Stimulated activated CD4-positive, alpha-beta T cell treated with anti-CD3 and anti-CD28 coated beads, Interleukin-12 subunit alpha, Interleukin-12 subunit beta, amount 100 ng/mL, for 48 hours (primary cell): ENCODE measurements at regions not wholly inside any gene's neighbourhood (a gene's known extent, or its start where the extent isn't known, plus 50 kb on each side); places are given as distances from the start of the nearest gene placed in this dataset.
"Not testable (repeated sequence)": the region's sequence is repeated elsewhere in the genome, so short reads cannot be mapped to it uniquely, and the experiment has no call there.

Source experiments
- DNase-seq, 3 donors: peaks; one replicate each; pipeline ENCODE4 v3.0.0-alpha.2; 2020; ENCODE audit warnings: low read depth in 2 of 3, low spot score in 1 of 3

GRCh38 chr12:5163661-5164060, 120.0 kb downstream of the KCNA5 start:
- DNase-seq = no peak

GRCh38 chr12:5165296-5165970, 121.8 kb downstream of the KCNA5 start:
- no peak for DNase-seq

GRCh38 chr12:5166976-5167375, 123.3 kb downstream of the KCNA5 start:
- DNase-seq = no peak

GRCh38 chr12:5168148-5168547, 124.5 kb downstream of the KCNA5 start:
- DNase-seq = no peak

GRCh38 chr12:5170844-5171243, 127.2 kb downstream of the KCNA5 start:
- DNase-seq = no peak

- no peak for DNase-seq
Observed at GRCh38 chr12:5171701-5172100, 128.0 kb downstream of the KCNA5 start.

GRCh38 chr12:5172886-5173285, 129.2 kb downstream of the KCNA5 start:
- DNase-seq = no peak

- DNase-seq = no peak
Observed at GRCh38 chr12:5173511-5174011, 129.9 kb downstream of the KCNA5 start.

- not testable (repeated sequence) for DNase-seq
Observed at GRCh38 chr12:5175415-5175814, 131.7 kb downstream of the KCNA5 start.

GRCh38 chr12:5176036-5176435, 132.4 kb downstream of the KCNA5 start:
- no peak for DNase-seq

GRCh38 chr12:5177096-5177495, 133.4 kb downstream of the KCNA5 start:
- DNase-seq = no peak

GRCh38 chr12:5177731-5178130, 134.1 kb downstream of the KCNA5 start:
- no peak for DNase-seq

- DNase-seq = no peak
Observed at GRCh38 chr12:5178571-5178970, 134.9 kb downstream of the KCNA5 start.

GRCh38 chr12:5180496-5180895, 136.8 kb downstream of the KCNA5 start:
- DNase-seq = no peak

- DNase-seq = no peak
Observed at GRCh38 chr12:5184186-5184585, 140.5 kb downstream of the KCNA5 start.

- no peak for DNase-seq
Observed at GRCh38 chr12:5185435-5186069, 141.9 kb downstream of the KCNA5 start.

GRCh38 chr12:5186715-5187114, 143.0 kb downstream of the KCNA5 start:
- DNase-seq = no peak

GRCh38 chr12:5187136-5187535, 143.5 kb downstream of the KCNA5 start:
- DNase-seq = no peak

GRCh38 chr12:5188472-5188871, 144.8 kb downstream of the KCNA5 start:
- no peak for DNase-seq

GRCh38 chr12:5189173-5189572, 145.5 kb downstream of the KCNA5 start:
- DNase-seq = no peak

GRCh38 chr12:5191803-5192538, 148.3 kb downstream of the KCNA5 start:
- no peak for DNase-seq

- no peak for DNase-seq
Observed at GRCh38 chr12:5192726-5193125, 149.0 kb downstream of the KCNA5 start.
